OCI-LY1 (cell line): ENCODE measurements at regions not wholly inside any gene's neighbourhood (a gene's known extent, or its start where the extent isn't known, plus 50 kb on each side); places are given as distances from the start of the nearest gene placed in this dataset.

ENCODE experiments used
- H2AFZ ChIP-seq: fragments of 200-600 bp; sonication (generic), shearing (Covaris generic); 2 replicates; pipeline ENCODE4 v1.6.0; 2014; ENCODE audit warnings: antibody characterized with exemption, mild to moderate bottlenecking, low read length
- H3F3A ChIP-seq: fragments of 200-600 bp; sonication (generic), shearing (Covaris generic); 2 replicates; pipeline ENCODE4 v1.6.0; 2014; ENCODE audit warnings: mild to moderate bottlenecking, antibody characterized with exemption, low read length, moderate library complexity; ENCODE audit not compliant: insufficient read depth
- H3K27ac ChIP-seq: fragments of 200-600 bp; sonication (generic); 2 replicates; pipeline ENCODE4 v1.5.1; 2014; ENCODE audit warnings: low read length, mixed run types, mild to moderate bottlenecking, low read depth; ENCODE audit not compliant: poor library complexity, severe bottlenecking
- H3K27me3 ChIP-seq: fragments of 200-600 bp; sonication (generic); 2 replicates; pipeline ENCODE4 v1.6.0; 2014; ENCODE audit warnings: antibody characterized with exemption, mild to moderate bottlenecking, low read length, moderate library complexity; ENCODE audit not compliant: insufficient read depth
- H3K36me3 ChIP-seq: fragments of 200-600 bp; sonication (generic); 2 replicates; pipeline ENCODE4 v1.6.1; 2014; ENCODE audit warnings: mild to moderate bottlenecking, antibody characterized with exemption, low read length, moderate library complexity, mixed read lengths; ENCODE audit not compliant: insufficient read depth
- H3K4me1 ChIP-seq: fragments of 200-600 bp; sonication (generic); 2 replicates; pipeline ENCODE4 v1.5.1; 2014; ENCODE audit warnings: mild to moderate bottlenecking, low read length, moderate library complexity; ENCODE audit not compliant: insufficient read depth, severe bottlenecking
- H3K4me2 ChIP-seq: fragments of 200-600 bp; sonication (generic), shearing (Covaris generic); 2 replicates; pipeline ENCODE4 v1.6.1; 2014; ENCODE audit warnings: low read length
- H3K4me3 ChIP-seq: fragments of 200-600 bp; sonication (generic); 2 replicates; pipeline ENCODE4 v1.5.1; 2014; ENCODE audit warnings: low read length, low read depth, mild to moderate bottlenecking, mixed read lengths; ENCODE audit not compliant: poor library complexity, severe bottlenecking
- H3K79me2 ChIP-seq: fragments of 200-600 bp; shearing (Covaris generic); 2 replicates; pipeline ENCODE4 v1.6.1; 2016; ENCODE audit warnings: mixed run types, low read length, mixed read lengths; ENCODE audit not compliant: insufficient read depth
- H3K9ac ChIP-seq: fragments of 200-600 bp; sonication (generic), shearing (Covaris generic); 2 replicates; pipeline ENCODE4 v1.6.1; 2014; ENCODE audit warnings: mild to moderate bottlenecking, low read length, mixed read lengths
- H3K9me2 ChIP-seq: fragments of 200-600 bp; sonication (generic), shearing (Covaris generic); 2 replicates; pipeline ENCODE4 v1.6.1; 2014; ENCODE audit warnings: low read depth, mild to moderate bottlenecking, low read length, mixed read lengths
- H3K9me3 ChIP-seq: fragments of 200-600 bp; shearing (Covaris generic); 2 replicates; pipeline ENCODE4 v1.6.1; 2014; ENCODE audit warnings: low read length, mixed read lengths
- H4K20me1 ChIP-seq: fragments of 200-600 bp; sonication (generic), shearing (Covaris generic); 2 replicates; pipeline ENCODE4 v1.6.0; 2016; ENCODE audit warnings: mild to moderate bottlenecking, low read length; ENCODE audit not compliant: insufficient read depth
- CTCF ChIP-seq: fragments of 200-600 bp; sonication (generic), shearing (Covaris generic); IDR thresholded peaks from 2 replicates; pipeline ENCODE4 v1.5.1; 2017; ENCODE audit warnings: mild to moderate bottlenecking, antibody characterized with exemption, low read length, moderate library complexity, mixed read lengths
- EZH2 ChIP-seq: fragments of 200-600 bp; sonication (generic), shearing (Covaris generic); IDR thresholded peaks from 2 replicates; pipeline ENCODE4 v1.8.0; 2017; ENCODE audit warnings: borderline replicate concordance, mixed run types, mild to moderate bottlenecking, antibody characterized with exemption, low read length, moderate library complexity, mixed read lengths

- Histone ChIP-seq H2AFZ (no peak overlapping the region), H3K79me2 (no peaks in the 10 kb centered on the region), H3K27me3 (no peaks in the 10 kb centered on the region), H4K20me1 (no peaks in the 10 kb centered on the region), H3K27ac (no peak overlapping the region), H3K9me3 (no peaks in the 10 kb centered on the region), H3F3A (no peaks in the 10 kb centered on the region), H3K9me2 (no peaks in the 10 kb centered on the region), H3K4me2 (no peak overlapping the region), H3K4me3 (no peak overlapping the region), H3K36me3 (no peaks in the 10 kb centered on the region; the same call in 1 of the 2 replicates), H3K9ac (no peak overlapping the region), H3K4me1 (no peaks in the 10 kb centered on the region)
- TF ChIP-seq EZH2 (no peak), CTCF (no peak)
These were observed 78.1 kb upstream of the TBX5 start for GRCh38 chr12:114483996-114484395.

- Histone ChIP-seq H3K79me2 (no peaks in the 10 kb centered on the region), H3K4me3 (no peak overlapping the region), H4K20me1 (no peaks in the 10 kb centered on the region), H3K27ac (no peak overlapping the region), H3K27me3 (no peaks in the 10 kb centered on the region; the same call in 1 of the 2 replicates), H3K36me3 (no peaks in the 10 kb centered on the region; the same call in 1 of the 2 replicates), H3K9ac (no peak overlapping the region), H3K9me3 (no peaks in the 10 kb centered on the region), H3F3A (no peaks in the 10 kb centered on the region), H2AFZ (no peak overlapping the region), H3K4me1 (no peaks in the 10 kb centered on the region), H3K4me2 (no peak overlapping the region), H3K9me2 (no peaks in the 10 kb centered on the region)
- TF ChIP-seq EZH2: no peak
- no peak for TF ChIP-seq CTCF
These were observed 75.2 kb upstream of the TBX5 start for GRCh38 chr12:114481200-114481535.

GRCh38 chr12:114480337-114481199 lies 74.6 kb upstream of the TBX5 start:
- Histone ChIP-seq H3K4me1 (no peaks in the 10 kb centered on the region), H3K9ac (no peak overlapping the region), H3K4me3 (no peak overlapping the region), H3K27ac (no peak overlapping the region), H4K20me1 (no peaks in the 10 kb centered on the region), H3K9me2 (no peaks in the 10 kb centered on the region), H3F3A (no peaks in the 10 kb centered on the region), H3K9me3 (no peaks in the 10 kb centered on the region), H2AFZ (no peak overlapping the region), H3K4me2 (no peak overlapping the region), H3K79me2 (no peaks in the 10 kb centered on the region), H3K36me3 (no peaks in the 10 kb centered on the region; the same call in 1 of the 2 replicates), H3K27me3 (no peaks in the 10 kb centered on the region; the same call in 1 of the 2 replicates)
- TF ChIP-seq CTCF: no peak
- no peak for TF ChIP-seq EZH2
